GM23248 (cell line): ENCODE measurements at regions not wholly inside any gene's neighbourhood (a gene's known extent, or its start where the extent isn't known, plus 50 kb on each side); places are given as distances from the start of the nearest gene placed in this dataset.

ENCODE experiments used
- DNase-seq: peaks from one replicate; pipeline ENCODE4 v3.0.0-alpha.2; 2015
- H2AFZ ChIP-seq: fragments of 200-600 bp; sonication (generic); 2 replicates; pipeline ENCODE4 v1.6.1; 2016; ENCODE audit warnings: antibody characterized with exemption
- H3F3A ChIP-seq: fragments of 200-600 bp; sonication (generic); 2 replicates; pipeline ENCODE4 v1.6.1; 2016; ENCODE audit warnings: mild to moderate bottlenecking, antibody characterized with exemption, mixed run types; ENCODE audit not compliant: insufficient read depth
- H3K27ac ChIP-seq: fragments of 200-600 bp; sonication (generic); 2 replicates; pipeline ENCODE4 v1.5.1; 2016; ENCODE audit warnings: mild to moderate bottlenecking
- H3K27me3 ChIP-seq: fragments of 200-600 bp; sonication (generic); replicated peaks from 2 replicates; pipeline ENCODE4 v1.6.1; 2016; ENCODE audit warnings: mild to moderate bottlenecking; ENCODE audit not compliant: insufficient read depth
- H3K36me3 ChIP-seq: fragments of 200-600 bp; sonication (generic); 2 replicates; pipeline ENCODE4 v1.6.1; 2016; ENCODE audit warnings: low read depth, mild to moderate bottlenecking
- H3K4me1 ChIP-seq: fragments of 200-600 bp; sonication (generic); 2 replicates; pipeline ENCODE4 v1.6.1; 2016; ENCODE audit warnings: mild to moderate bottlenecking; ENCODE audit not compliant: insufficient read depth
- H3K4me2 ChIP-seq: fragments of 200-600 bp; sonication (generic); one replicate; pipeline ENCODE4 v1.6.1; 2016; ENCODE audit warnings: mild to moderate bottlenecking; ENCODE audit not compliant: unreplicated experiment
- H3K4me3 ChIP-seq: fragments of 200-600 bp; sonication (generic); 2 replicates; pipeline ENCODE4 v1.5.1; 2016; ENCODE audit warnings: mild to moderate bottlenecking
- H3K79me2 ChIP-seq: fragments of 200-600 bp; sonication (generic); 2 replicates; pipeline ENCODE4 v1.6.1; 2016; ENCODE audit warnings: mild to moderate bottlenecking; ENCODE audit not compliant: insufficient read depth
- H3K9ac ChIP-seq: fragments of 200-600 bp; sonication (generic); 2 replicates; pipeline ENCODE4 v1.6.1; 2016; ENCODE audit warnings: mild to moderate bottlenecking
- H3K9me2 ChIP-seq: fragments of 200-600 bp; sonication (generic); 2 replicates; pipeline ENCODE4 v1.6.1; 2016; ENCODE audit warnings: mixed run types, mild to moderate bottlenecking, moderate library complexity; ENCODE audit not compliant: insufficient read depth
- H3K9me3 ChIP-seq: fragments of 200-600 bp; sonication (generic); one replicate; pipeline ENCODE4 v1.6.1; 2017; ENCODE audit warnings: low read depth
- H4K20me1 ChIP-seq: fragments of 200-600 bp; sonication (generic); 2 replicates; pipeline ENCODE4 v1.6.0; 2016; ENCODE audit not compliant: insufficient read depth
- EZH2 ChIP-seq: fragments of 200-600 bp; sonication (generic); IDR thresholded peaks from 2 replicates; pipeline ENCODE4 v1.6.1; 2018; ENCODE audit warnings: antibody characterized with exemption, mild to moderate bottlenecking; ENCODE audit not compliant: insufficient read depth, poor library complexity, severe bottlenecking
- EZH2phosphoT487 ChIP-seq: fragments of 200-600 bp; sonication (generic); IDR thresholded peaks from 2 replicates; pipeline ENCODE4 v1.6.1; 2018; ENCODE audit warnings: antibody characterized with exemption, moderate library complexity, mild to moderate bottlenecking, low read depth; ENCODE audit not compliant: insufficient read depth
- WGBS, 2 experiments: methylation state at CpG; one replicate each; pipeline ENCODE4 v1.1.6; 2015 to 2017; ENCODE audit warnings: low lambda C conversion rate in 2 of 2, low coverage in 1 of 2; ENCODE audit errors: missing lambda C conversion rate in 2 of 2; 5-methylcytosine and 5-hydroxymethylcytosine counted together
- in situ Hi-C: fragments of 300-500 bp; cut with MboI; formaldehyde crosslinking; loops from 2 replicates; pipeline ENCODE4 v1.15.0; 2020

- DNase-seq, result no peak
- no peaks in the 10 kb centered on the region for H3F3A ChIP-seq
- no peak overlapping the region for H3K27ac ChIP-seq
- no peak overlapping the region for H3K4me2 ChIP-seq
- H3K36me3 ChIP-seq, result no peaks in the 10 kb centered on the region
- no peaks in the 10 kb centered on the region for H3K27me3 ChIP-seq
- no peak overlapping the region for H2AFZ ChIP-seq
- H3K9me3 ChIP-seq, result no peaks in the 10 kb centered on the region
- TF ChIP-seq EZH2phosphoT487 (no peak), EZH2 (no peak)
- H3K4me1 ChIP-seq, result no peaks in the 10 kb centered on the region
- no peak overlapping the region for H3K4me3 ChIP-seq
- H3K9me2 ChIP-seq, result no peaks in the 10 kb centered on the region
- in situ Hi-C loops, result no loop called here
- H3K79me2 ChIP-seq, result no peaks in the 10 kb centered on the region
- no peaks in the 10 kb centered on the region for H4K20me1 ChIP-seq
- WGBS, 2 experiments, result 19 to 26% methylated on average over 3 of the region's 3 CpGs
- H3K9ac ChIP-seq, result no peak overlapping the region
These were observed 449.5 kb upstream of the HS3ST1 start for GRCh38 chr4:11878241-11878640.

- TF ChIP-seq EZH2 (no peak), EZH2phosphoT487 (no peak)
- DNase-seq, result no peak
- no peak overlapping the region for H3K4me3 ChIP-seq
- H3K27ac ChIP-seq, result no peak overlapping the region
- no peaks in the 10 kb centered on the region for H3K79me2 ChIP-seq
- H3K9me3 ChIP-seq, result peaks cover 3% of the 10 kb centered on the region
- no peaks in the 10 kb centered on the region for H3K27me3 ChIP-seq
- H3K9ac ChIP-seq, result no peak overlapping the region
- H3F3A ChIP-seq, result no peaks in the 10 kb centered on the region
- no peak overlapping the region for H3K4me2 ChIP-seq
- in situ Hi-C loops, result no loop called here
- no peak overlapping the region for H2AFZ ChIP-seq
- no peaks in the 10 kb centered on the region for H3K4me1 ChIP-seq
- no peaks in the 10 kb centered on the region for H3K9me2 ChIP-seq
- no peaks in the 10 kb centered on the region for H4K20me1 ChIP-seq
- H3K36me3 ChIP-seq, result no peaks in the 10 kb centered on the region
These were observed 447.4 kb upstream of the HS3ST1 start for GRCh38 chr4:11876104-11876503.

DNA sequence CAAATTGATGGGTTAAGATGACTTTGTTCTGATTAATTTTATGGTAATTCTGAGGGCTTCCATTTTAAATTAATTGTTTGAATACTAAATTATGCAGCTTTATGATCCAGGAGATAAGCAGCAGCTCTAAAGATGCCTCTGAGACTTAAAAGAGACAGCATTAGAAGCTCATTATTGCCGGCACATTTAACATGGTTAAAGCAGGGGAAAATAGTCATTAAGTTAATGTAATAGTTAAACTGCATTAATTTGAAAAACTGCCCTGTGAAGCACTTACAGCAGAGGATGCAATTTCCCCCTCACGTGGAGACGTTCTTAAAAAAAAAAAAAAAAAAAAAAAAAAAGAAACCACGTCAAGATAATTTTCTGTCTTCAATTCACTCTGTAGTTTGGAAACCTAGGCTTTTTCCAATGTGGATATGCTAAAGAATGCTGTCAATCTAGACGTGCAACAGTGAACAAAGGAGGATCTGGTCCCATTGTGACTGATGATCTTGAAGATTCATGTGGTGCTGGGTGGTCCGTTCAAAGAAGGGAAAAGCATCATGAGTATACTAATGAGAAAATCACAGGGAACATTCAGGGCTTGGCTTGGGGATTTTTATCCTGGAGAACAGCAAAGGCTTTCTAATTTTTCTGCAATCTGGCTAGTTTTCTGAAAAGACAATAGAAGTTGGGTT lies 440.6 kb upstream of the HS3ST1 start:
- Histone ChIP-seq H3K9ac (no peak overlapping the region), H2AFZ (no peak overlapping the region), H3K9me3 (peaks cover 3% of the 10 kb centered on the region), H3K4me1 (no peaks in the 10 kb centered on the region), H3K4me2 (no peak overlapping the region), H3K9me2 (no peaks in the 10 kb centered on the region), H4K20me1 (no peaks in the 10 kb centered on the region), H3K27me3 (no peaks in the 10 kb centered on the region), H3F3A (no peaks in the 10 kb centered on the region), H3K4me3 (no peak overlapping the region), H3K27ac (no peak overlapping the region), H3K79me2 (no peaks in the 10 kb centered on the region), H3K36me3 (no peaks in the 10 kb centered on the region)
- WGBS, 2 experiments, result 10 to 12% methylated on average over 6 of the region's 6 CpGs
- no peak for DNase-seq
- in situ Hi-C loops, result no loop called here
- TF ChIP-seq EZH2phosphoT487 (no peak), EZH2 (no peak)

DNA sequence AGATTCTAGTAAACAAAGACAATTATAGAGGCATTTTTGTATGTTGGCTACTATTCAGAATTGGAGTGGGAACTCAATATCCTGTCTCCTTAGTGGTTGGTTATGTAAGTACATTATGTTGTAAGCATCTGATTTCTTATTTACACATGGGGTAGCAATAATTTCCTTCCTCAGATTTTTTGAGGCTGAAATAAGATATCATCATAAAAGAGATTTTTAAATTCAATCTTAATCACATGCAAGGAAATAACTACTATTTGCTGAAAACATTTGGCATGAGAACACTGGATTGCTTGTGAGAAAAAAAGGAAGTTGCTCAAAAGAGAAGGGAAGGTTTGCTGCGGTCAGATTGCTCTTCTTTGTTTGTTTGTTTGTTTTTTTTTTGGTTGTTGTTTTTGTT lies 437.7 kb upstream of the HS3ST1 start:
- Histone ChIP-seq H3K9me2 (no peaks in the 10 kb centered on the region), H3K9me3 (no peaks in the 10 kb centered on the region), H3K4me2 (no peak overlapping the region), H3K27me3 (no peaks in the 10 kb centered on the region), H3K79me2 (no peaks in the 10 kb centered on the region), H3K4me1 (no peaks in the 10 kb centered on the region), H3K36me3 (no peaks in the 10 kb centered on the region), H3K9ac (no peak overlapping the region), H4K20me1 (no peaks in the 10 kb centered on the region), H3K4me3 (no peak overlapping the region), H3K27ac (no peak overlapping the region), H3F3A (no peaks in the 10 kb centered on the region), H2AFZ (no peak overlapping the region)
- in situ Hi-C loops, result no loop called here
- 0 to 6% methylated on average over 1 of the region's 1 CpG for WGBS, 2 experiments
- no peak for DNase-seq
- no peak for TF ChIP-seq EZH2
- no peak for TF ChIP-seq EZH2phosphoT487

DNA sequence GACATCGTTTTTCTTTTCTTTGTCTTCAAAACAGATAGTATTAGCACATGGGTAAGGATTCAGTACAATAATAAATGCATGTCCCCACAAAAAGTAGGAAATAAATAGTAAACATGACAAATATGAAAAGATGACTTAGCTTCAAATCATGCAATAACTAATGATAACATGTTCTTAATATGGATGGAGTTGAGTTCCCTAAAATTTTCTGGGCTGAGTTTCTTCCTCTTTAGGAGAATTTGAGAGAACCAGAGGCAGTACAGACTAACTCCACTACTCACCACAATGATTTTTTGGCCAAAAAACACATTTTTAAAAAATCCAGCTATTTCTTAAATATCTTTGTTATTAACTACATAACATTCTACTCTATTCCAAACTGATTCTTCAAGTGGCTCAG lies 432.3 kb upstream of the HS3ST1 start:
- Histone ChIP-seq H3K79me2 (no peaks in the 10 kb centered on the region), H3K4me2 (no peak overlapping the region), H3K27me3 (no peaks in the 10 kb centered on the region), H3K4me3 (no peak overlapping the region), H4K20me1 (no peaks in the 10 kb centered on the region), H3F3A (no peaks in the 10 kb centered on the region), H3K9me3 (no peaks in the 10 kb centered on the region), H3K27ac (no peak overlapping the region), H3K36me3 (no peaks in the 10 kb centered on the region), H2AFZ (no peak overlapping the region), H3K9me2 (no peaks in the 10 kb centered on the region), H3K4me1 (no peaks in the 10 kb centered on the region), H3K9ac (no peak overlapping the region)
- 0 to 5% methylated on average over 1 of the region's 1 CpG for WGBS, 2 experiments
- in situ Hi-C loops, result no loop called here
- TF ChIP-seq EZH2 (no peak), EZH2phosphoT487 (no peak)
- DNase-seq, result no peak
